ENCODE measurements at regions not wholly inside any gene's neighbourhood (a gene's known extent, or its start where the extent isn't known, plus 50 kb on each side); places are given as distances from the start of the nearest gene placed in this dataset.

- Histone ChIP-seq H3K4me1 (no peaks in the 10 kb centered on the region), H3K4me3 (no peak overlapping the region), H3K9me3 (no peaks in the 10 kb centered on the region), H3K36me3 (no peaks in the 10 kb centered on the region), H3K27ac (no peak overlapping the region), H3K27me3 (no peaks in the 10 kb centered on the region)
- 65 to 74% methylated on average over 4 of the region's 4 CpGs for WGBS, 2 donors (ENCODE audit: low coverage in 1 of 2)
- no peak for ATAC-seq
- TF ChIP-seq POLR2A (IDR thresholded peaks at IDR 0.05) (no peak), EP300 (IDR thresholded peaks at IDR 0.05) (no peak), CTCF (IDR thresholded peaks at IDR 0.05) (no peak), POLR2AphosphoS5 (IDR thresholded peaks at IDR 0.05) (no peak)
These were observed 271.4 kb upstream of the MAN1A1 start for GRCh38 chr6:119620846-119621555.

GRCh38 chr6:119614138-119614537 lies 264.6 kb upstream of the MAN1A1 start:
- Histone ChIP-seq H3K4me1 (no peaks in the 10 kb centered on the region), H3K36me3 (no peaks in the 10 kb centered on the region), H3K27ac (no peak overlapping the region), H3K9me3 (no peaks in the 10 kb centered on the region), H3K27me3 (no peaks in the 10 kb centered on the region), H3K4me3 (no peak overlapping the region)
- TF ChIP-seq EP300 (IDR thresholded peaks at IDR 0.05): no peak
- no peak for TF ChIP-seq CTCF (IDR thresholded peaks at IDR 0.05)
- no peak for TF ChIP-seq POLR2A (IDR thresholded peaks at IDR 0.05)
- TF ChIP-seq POLR2AphosphoS5 (IDR thresholded peaks at IDR 0.05): no peak
- no peak for ATAC-seq
- WGBS, 2 donors (ENCODE audit: low coverage in 1 of 2): no CpG with 5 or more reads among the region's 1 CpG

- no peaks in the 10 kb centered on the region for H3K27me3 ChIP-seq
- H3K36me3 ChIP-seq: no peaks in the 10 kb centered on the region
- H3K27ac ChIP-seq: no peak overlapping the region
- TF ChIP-seq POLR2AphosphoS5 (IDR thresholded peaks at IDR 0.05) (no peak), CTCF (IDR thresholded peaks at IDR 0.05) (no peak), POLR2A (IDR thresholded peaks at IDR 0.05) (no peak), EP300 (IDR thresholded peaks at IDR 0.05) (no peak)
- no peaks in the 10 kb centered on the region for H3K9me3 ChIP-seq
- no peak for ATAC-seq
- no peaks in the 10 kb centered on the region for H3K4me1 ChIP-seq
- H3K4me3 ChIP-seq: no peak overlapping the region
These were observed 263.4 kb upstream of the MAN1A1 start for GRCh38 chr6:119612911-119613381.

- Histone ChIP-seq H3K9me3 (no peaks in the 10 kb centered on the region), H3K27me3 (no peaks in the 10 kb centered on the region), H3K36me3 (no peaks in the 10 kb centered on the region), H3K4me1 (no peaks in the 10 kb centered on the region), H3K27ac (no peak overlapping the region), H3K4me3 (no peak overlapping the region)
- 0 to 63% methylated on average over 1 to 3 of the region's 3 CpGs for WGBS, 2 donors (ENCODE audit: low coverage in 1 of 2)
- ATAC-seq: no peak
- TF ChIP-seq EP300 (IDR thresholded peaks at IDR 0.05): no peak
- TF ChIP-seq CTCF (IDR thresholded peaks at IDR 0.05): no peak
- TF ChIP-seq POLR2AphosphoS5 (IDR thresholded peaks at IDR 0.05): no peak
- TF ChIP-seq POLR2A (IDR thresholded peaks at IDR 0.05): no peak
These were observed 262.8 kb upstream of the MAN1A1 start for GRCh38 chr6:119612176-119612891.

GRCh38 chr6:119610754-119611153 lies 261.2 kb upstream of the MAN1A1 start:
- no peak for TF ChIP-seq EP300 (IDR thresholded peaks at IDR 0.05)
- TF ChIP-seq CTCF (IDR thresholded peaks at IDR 0.05): no peak
- TF ChIP-seq POLR2AphosphoS5 (IDR thresholded peaks at IDR 0.05): no peak
- TF ChIP-seq POLR2A (IDR thresholded peaks at IDR 0.05): no peak
- no peak overlapping the region for H3K27ac ChIP-seq
- H3K4me3 ChIP-seq: no peak overlapping the region
- H3K36me3 ChIP-seq: no peaks in the 10 kb centered on the region
- no peaks in the 10 kb centered on the region for H3K9me3 ChIP-seq
- ATAC-seq: no peak
- H3K27me3 ChIP-seq: no peaks in the 10 kb centered on the region
- WGBS, 2 donors (ENCODE audit: low coverage in 1 of 2): 88% methylated on average over 1 of the region's 1 CpG
- H3K4me1 ChIP-seq: no peaks in the 10 kb centered on the region

All from gastroesophageal sphincter (tissue), 4 donors.